Mesenchymal stem cell (in vitro differentiated cells and primary cell): ENCODE measurements at regions not wholly inside any gene's neighbourhood (a gene's known extent, or its start where the extent isn't known, plus 50 kb on each side); places are given as distances from the start of the nearest gene placed in this dataset.

Source experiments
- DNase-seq: peaks from one replicate; pipeline ENCODE4 v3.0.0-alpha.2; 2013
- H2AFZ ChIP-seq: one replicate; pipeline ENCODE4 v1.6.1; 2013; ENCODE audit warnings: low read depth, mild to moderate bottlenecking, control low read depth, inconsistent platforms, low read length, moderate library complexity
- H2AK5ac ChIP-seq: 2 replicates; pipeline ENCODE4 v1.6.1; 2013; ENCODE audit warnings: low read length, moderate library complexity, mild to moderate bottlenecking, inconsistent platforms; ENCODE audit not compliant: severe bottlenecking
- H2BK120ac ChIP-seq: one replicate; pipeline ENCODE4 v1.6.1; 2013; ENCODE audit warnings: low read depth, mild to moderate bottlenecking, inconsistent platforms, low read length, moderate library complexity
- H2BK12ac ChIP-seq, 2 experiments: one replicate each; pipeline ENCODE4 v1.6.1; 2013; ENCODE audit warnings: inconsistent platforms in 2 of 2, low read length in 2 of 2, mild to moderate bottlenecking in 2 of 2, moderate library complexity in 2 of 2, control low read depth in 1 of 2
- H2BK15ac ChIP-seq: one replicate; pipeline ENCODE4 v1.6.1; 2013; ENCODE audit warnings: mild to moderate bottlenecking, low read depth, inconsistent platforms; ENCODE audit not compliant: poor library complexity, severe bottlenecking
- H2BK5ac ChIP-seq: 2 replicates; pipeline ENCODE4 v1.6.1; 2013; ENCODE audit warnings: low read depth, mild to moderate bottlenecking, low read length, control low read depth, inconsistent platforms; ENCODE audit not compliant: poor library complexity, severe bottlenecking
- H3K14ac ChIP-seq, 2 experiments: one replicate each; pipeline ENCODE4 v1.6.1; 2013; ENCODE audit warnings: inconsistent platforms in 2 of 2, low read length in 2 of 2, control low read depth in 1 of 2, mild to moderate bottlenecking in 1 of 2, moderate library complexity in 1 of 2
- H3K18ac ChIP-seq, 2 experiments: one replicate each; pipeline ENCODE4 v1.6.1; 2013; ENCODE audit warnings: inconsistent platforms in 2 of 2, low read length in 2 of 2, control low read depth in 1 of 2, low read depth in 1 of 2, mild to moderate bottlenecking in 1 of 2
- H3K23ac ChIP-seq, 2 experiments: one replicate each; pipeline ENCODE4 v1.6.1; 2013; ENCODE audit warnings: inconsistent platforms in 2 of 2, low read length in 2 of 2, mild to moderate bottlenecking in 2 of 2, moderate library complexity in 2 of 2, control low read depth in 1 of 2
- H3K27ac ChIP-seq: 2 replicates; pipeline ENCODE4 v1.5.1; 2013; ENCODE audit warnings: mild to moderate bottlenecking, moderate library complexity, low read length, control low read depth, inconsistent platforms; ENCODE audit not compliant: poor library complexity, severe bottlenecking
- H3K27me3 ChIP-seq, 2 experiments: 2 replicates each; pipeline versions ENCODE4 v1.6.1 to v1.7.0; 2013; ENCODE audit warnings: low read length in 2 of 2, mild to moderate bottlenecking in 2 of 2, moderate library complexity in 2 of 2, control low read depth in 1 of 2, inconsistent platforms in 1 of 2; ENCODE audit not compliant: control insufficient read depth in 1 of 2, insufficient read depth in 1 of 2
- H3K36me3 ChIP-seq, 2 experiments: 2 replicates each; pipeline versions ENCODE4 v1.6.1 to v1.7.0; 2013; ENCODE audit warnings: low read length in 2 of 2, control low read depth in 1 of 2, inconsistent platforms in 1 of 2, low read depth in 1 of 2, mild to moderate bottlenecking in 1 of 2; ENCODE audit not compliant: insufficient read depth in 2 of 2, control insufficient read depth in 1 of 2
- H3K4ac ChIP-seq, 2 experiments: one replicate each; pipeline ENCODE4 v1.6.1; 2013; ENCODE audit warnings: inconsistent platforms in 2 of 2, low read length in 2 of 2, mild to moderate bottlenecking in 2 of 2, moderate library complexity in 2 of 2, control low read depth in 1 of 2, low read depth in 1 of 2
- H3K4me1 ChIP-seq: 2 replicates; pipeline ENCODE4 v1.6.1; 2013; ENCODE audit warnings: low read depth, low read length, control low read depth; ENCODE audit not compliant: control insufficient read depth, insufficient read depth
- H3K4me2 ChIP-seq: 2 replicates; pipeline ENCODE4 v1.6.1; 2013; ENCODE audit warnings: low read length, mild to moderate bottlenecking, inconsistent platforms; ENCODE audit not compliant: poor library complexity, severe bottlenecking
- H3K4me3 ChIP-seq, 2 experiments: 2 replicates each; pipeline versions ENCODE4 v1.5.1 to v1.7.0; 2013; ENCODE audit warnings: low read length in 2 of 2, mild to moderate bottlenecking in 2 of 2, control low read depth in 1 of 2, low read depth in 1 of 2; ENCODE audit not compliant: insufficient read depth in 1 of 2
- H3K79me1 ChIP-seq: replicated peaks from 2 replicates; pipeline ENCODE4 v1.6.1; 2013; ENCODE audit warnings: mild to moderate bottlenecking, control low read depth, low read length, inconsistent platforms; ENCODE audit not compliant: poor library complexity, severe bottlenecking
- H3K9ac ChIP-seq: 2 replicates; pipeline ENCODE4 v1.7.0; 2013; ENCODE audit warnings: mild to moderate bottlenecking, low read length, moderate library complexity
- H3K9me3 ChIP-seq: 2 replicates; pipeline ENCODE4 v1.7.0; 2013; ENCODE audit warnings: mild to moderate bottlenecking, low read length; ENCODE audit not compliant: control insufficient read depth
- H4K8ac ChIP-seq: one replicate; pipeline ENCODE4 v1.6.1; 2013; ENCODE audit warnings: inconsistent platforms, mild to moderate bottlenecking, low read length, moderate library complexity
- H4K91ac ChIP-seq: one replicate; pipeline ENCODE4 v1.6.1; 2013; ENCODE audit warnings: mild to moderate bottlenecking, low read length, inconsistent platforms
- WGBS: methylation state at CpG from one replicate; pipeline ENCODE4 v1.1.7; 2013; ENCODE audit warnings: mixed read lengths; 5-methylcytosine and 5-hydroxymethylcytosine counted together

DNA sequence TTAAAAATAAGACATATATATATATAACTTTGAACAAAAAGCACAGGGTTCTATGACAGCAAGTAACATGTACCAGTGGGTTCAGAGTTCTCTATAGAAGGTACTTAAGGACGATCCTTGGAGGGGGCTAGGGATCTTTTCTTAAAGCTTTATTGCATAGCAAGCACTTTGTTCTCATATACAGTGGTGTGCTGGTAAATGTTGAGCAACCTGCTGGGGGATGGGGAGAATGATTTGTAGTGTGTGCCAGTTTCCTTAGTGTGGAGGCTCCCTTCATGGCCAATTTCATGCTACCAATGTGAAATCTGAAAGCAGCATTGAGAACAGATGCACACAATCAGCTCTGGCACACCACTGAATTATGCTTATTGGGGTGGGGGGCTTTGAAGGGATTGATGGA, 69.5 kb upstream of the NFASC start:
- Histone ChIP-seq H3K4ac (no peak overlapping the region), H3K4me1 (no peaks in the 10 kb centered on the region), H3K18ac (no peak overlapping the region), H2BK15ac (no peak overlapping the region), H3K23ac (no peak overlapping the region), H2AFZ (no peak overlapping the region), H2BK5ac (no peak overlapping the region), H2BK120ac (no peak overlapping the region), H4K8ac (no peak overlapping the region), H2AK5ac (no peak overlapping the region), H3K27ac (no peak overlapping the region), H3K4me3 (no peak overlapping the region), H3K36me3 (no peaks in the 10 kb centered on the region), H3K27me3 (peaks cover 49 to 73% of the 10 kb centered on the region in 2 experiments), H3K4me2 (no peak overlapping the region), H3K9me3 (no peaks in the 10 kb centered on the region), H3K9ac (no peak overlapping the region), H2BK12ac (no peak overlapping the region), H3K14ac (no peak overlapping the region), H4K91ac (no peak overlapping the region), H3K79me1 (no peaks in the 10 kb centered on the region)
- WGBS: 72% methylated on average over 1 of the region's 1 CpG
- no peak for DNase-seq

- Histone ChIP-seq H4K8ac (no peak overlapping the region), H4K91ac (no peak overlapping the region), H3K4ac (no peak overlapping the region), H3K14ac (no peak overlapping the region), H3K9me3 (no peaks in the 10 kb centered on the region), H2BK15ac (no peak overlapping the region), H2AFZ (no peak overlapping the region), H2BK12ac (no peak overlapping the region), H2BK5ac (no peak overlapping the region), H3K18ac (no peak overlapping the region), H2AK5ac (no peak overlapping the region), H3K4me3 (no peak overlapping the region), H3K27ac (no peak overlapping the region), H3K36me3 (no peaks in the 10 kb centered on the region), H3K23ac (peak overlapping the region in 1 of 2 experiments; percentile 94), H3K79me1 (no peaks in the 10 kb centered on the region), H3K27me3 (peaks cover 50 to 73% of the 10 kb centered on the region in 2 experiments), H3K9ac (no peak overlapping the region), H2BK120ac (no peak overlapping the region), H3K4me1 (peaks cover 4% of the 10 kb centered on the region), H3K4me2 (no peak overlapping the region)
- 65% methylated on average over 9 of the region's 9 CpGs for WGBS
- DNase-seq: no peak
Measured at GRCh38 chr1:204802401-204803175, 68.1 kb upstream of the NFASC start.

DNA sequence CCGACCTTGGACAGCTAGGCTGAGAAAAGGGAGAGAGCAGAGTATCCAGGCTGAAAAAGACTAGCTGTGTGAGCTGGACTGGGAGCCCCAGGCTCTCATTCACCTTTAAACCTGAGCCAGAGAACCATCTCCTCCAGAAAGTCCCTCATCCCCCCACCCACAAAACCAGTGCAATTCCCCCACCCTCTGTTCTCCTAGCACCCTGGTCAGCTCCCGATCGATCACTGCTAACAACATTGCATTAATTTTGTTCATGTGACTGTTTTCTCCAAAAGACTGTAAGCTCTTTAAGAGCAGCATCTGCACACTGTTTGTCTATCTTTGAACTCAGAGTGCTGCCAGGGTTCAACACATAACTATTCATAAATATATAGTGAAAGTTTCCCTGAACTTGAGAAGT, 67.1 kb upstream of the NFASC start:
- Histone ChIP-seq H2BK12ac (no peak overlapping the region), H3K27me3 (peaks cover 50 to 64% of the 10 kb centered on the region in 2 experiments), H2BK15ac (no peak overlapping the region), H3K9ac (no peak overlapping the region), H3K9me3 (no peaks in the 10 kb centered on the region), H3K36me3 (no peaks in the 10 kb centered on the region), H2BK5ac (no peak overlapping the region), H4K8ac (no peak overlapping the region), H3K23ac (no peak overlapping the region), H2AFZ (no peak overlapping the region), H3K18ac (no peak overlapping the region), H3K4me2 (no peak overlapping the region), H3K4me3 (no peak overlapping the region), H3K4me1 (peaks cover 4% of the 10 kb centered on the region), H2AK5ac (no peak overlapping the region), H3K79me1 (no peaks in the 10 kb centered on the region), H2BK120ac (no peak overlapping the region), H3K27ac (no peak overlapping the region), H4K91ac (no peak overlapping the region), H3K4ac (no peak overlapping the region), H3K14ac (no peak overlapping the region)
- no peak for DNase-seq
- 97% methylated on average over 3 of the region's 3 CpGs for WGBS

DNA sequence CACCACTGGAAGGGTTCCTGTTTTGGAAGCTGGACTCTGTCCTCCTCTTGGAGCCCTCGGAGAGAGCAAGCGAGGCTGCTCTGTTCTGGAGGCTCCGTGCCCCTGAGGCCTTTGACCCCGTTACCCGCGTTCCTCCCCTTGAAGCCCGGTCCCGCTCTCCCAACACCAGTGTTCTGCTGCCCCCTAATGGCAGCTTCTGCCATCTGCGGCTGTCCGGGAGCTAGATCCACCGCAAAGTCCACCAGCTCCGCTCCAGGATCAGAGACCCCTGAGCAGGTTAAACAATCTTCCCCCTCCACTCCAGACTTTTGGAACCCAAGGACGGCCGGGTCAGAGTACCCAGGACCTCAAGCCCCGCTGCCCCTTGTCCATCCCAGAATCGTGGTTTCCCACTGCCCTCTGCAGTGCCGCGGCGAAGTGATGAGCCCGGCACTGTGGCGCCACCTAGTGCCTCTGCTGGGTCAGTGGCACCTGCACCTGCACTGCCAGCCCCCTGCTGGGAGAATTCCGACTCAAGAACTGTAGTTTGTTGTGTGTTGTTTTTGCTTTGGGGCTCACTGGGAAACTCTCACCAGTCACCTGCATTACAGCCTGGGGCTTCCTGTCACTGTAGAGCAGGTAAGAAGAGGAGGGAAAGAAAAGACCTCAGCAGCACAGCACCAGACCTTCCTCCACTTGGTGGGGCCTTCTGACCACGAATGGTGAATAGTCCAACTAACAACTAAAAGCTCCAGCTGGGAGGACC, 63.5 kb upstream of the NFASC start:
- Histone ChIP-seq H3K4ac (no peak overlapping the region), H3K14ac (no peak overlapping the region), H3K36me3 (no peaks in the 10 kb centered on the region), H2BK12ac (no peak overlapping the region), H2AFZ (peak overlapping the region; percentile 47), H2BK15ac (no peak overlapping the region), H3K79me1 (no peaks in the 10 kb centered on the region), H3K4me1 (peaks cover 4% of the 10 kb centered on the region), H3K18ac (no peak overlapping the region), H3K23ac (no peak overlapping the region), H3K27me3 (peaks cover 25 to 31% of the 10 kb centered on the region in 2 experiments), H3K27ac (no peak overlapping the region), H3K4me2 (peak overlapping the region; percentile 72), H4K8ac (no peak overlapping the region), H3K9ac (peak overlapping the region; percentile 14), H4K91ac (no peak overlapping the region), H2AK5ac (no peak overlapping the region), H3K9me3 (no peaks in the 10 kb centered on the region), H2BK5ac (no peak overlapping the region), H2BK120ac (no peak overlapping the region), H3K4me3 (peak overlapping the region; percentile 16 to 78)
- DNase-seq: peak; percentile 78
- WGBS: 6% methylated on average over 22 of the region's 23 CpGs
